ENCODE measurements at regions not wholly inside any gene's neighbourhood (a gene's known extent, or its start where the extent isn't known, plus 50 kb on each side); places are given as distances from the start of the nearest gene placed in this dataset.

GRCh38 chr3:99482191-99482590 is 156.2 kb upstream of the COL8A1 start:
- no peak overlapping the region for H3K27ac ChIP-seq (ENCODE audit: insufficient read depth, low read depth, low read length, poor library complexity, severe bottlenecking)
- no peaks in the 10 kb centered on the region for H3K4me1 ChIP-seq (ENCODE audit: control insufficient read depth, insufficient read depth, low read length)
- no peak overlapping the region for H3K4me3 ChIP-seq (ENCODE audit: insufficient read depth, low read depth, low read length)
- no peaks in the 10 kb centered on the region for H3K36me3 ChIP-seq (ENCODE audit: control insufficient read depth, insufficient read depth, low read length)
- H3K9me3 ChIP-seq (ENCODE audit: control insufficient read depth, low read length) = no peaks in the 10 kb centered on the region
- WGBS, 2 experiments = 100% methylated on average over 1 of the region's 1 CpG; no CpG with 5 or more reads in 1 of the 2 experiments
- H3K27me3 ChIP-seq (ENCODE audit: control insufficient read depth, insufficient read depth, low read length, poor library complexity, severe bottlenecking) = no peaks in the 10 kb centered on the region

GRCh38 chr3:99481561-99481960 is 156.8 kb upstream of the COL8A1 start:
- Histone ChIP-seq H3K9me3 (ENCODE audit: control insufficient read depth, low read length) (no peaks in the 10 kb centered on the region), H3K4me1 (ENCODE audit: control insufficient read depth, insufficient read depth, low read length) (no peaks in the 10 kb centered on the region), H3K27me3 (ENCODE audit: control insufficient read depth, insufficient read depth, low read length, poor library complexity, severe bottlenecking) (no peaks in the 10 kb centered on the region), H3K27ac (ENCODE audit: insufficient read depth, low read depth, low read length, poor library complexity, severe bottlenecking) (no peak overlapping the region), H3K4me3 (ENCODE audit: insufficient read depth, low read depth, low read length) (no peak overlapping the region), H3K36me3 (ENCODE audit: control insufficient read depth, insufficient read depth, low read length) (no peaks in the 10 kb centered on the region)
- 90 to 92% methylated on average over 2 of the region's 2 CpGs for WGBS, 2 experiments

GRCh38 chr3:99479768-99480167 is 158.6 kb upstream of the COL8A1 start:
- WGBS, 2 experiments = 100% methylated on average over 1 to 2 of the region's 2 CpGs
- Histone ChIP-seq H3K27ac (ENCODE audit: insufficient read depth, low read depth, low read length, poor library complexity, severe bottlenecking) (no peak overlapping the region), H3K4me1 (ENCODE audit: control insufficient read depth, insufficient read depth, low read length) (no peaks in the 10 kb centered on the region), H3K4me3 (ENCODE audit: insufficient read depth, low read depth, low read length) (no peak overlapping the region), H3K36me3 (ENCODE audit: control insufficient read depth, insufficient read depth, low read length) (no peaks in the 10 kb centered on the region), H3K27me3 (ENCODE audit: control insufficient read depth, insufficient read depth, low read length, poor library complexity, severe bottlenecking) (no peaks in the 10 kb centered on the region), H3K9me3 (ENCODE audit: control insufficient read depth, low read length) (no peaks in the 10 kb centered on the region)

GRCh38 chr3:99477650-99478049 is 160.7 kb upstream of the COL8A1 start:
- Histone ChIP-seq H3K9me3 (ENCODE audit: control insufficient read depth, low read length) (no peaks in the 10 kb centered on the region), H3K4me1 (ENCODE audit: control insufficient read depth, insufficient read depth, low read length) (no peaks in the 10 kb centered on the region), H3K27me3 (ENCODE audit: control insufficient read depth, insufficient read depth, low read length, poor library complexity, severe bottlenecking) (no peaks in the 10 kb centered on the region), H3K27ac (ENCODE audit: insufficient read depth, low read depth, low read length, poor library complexity, severe bottlenecking) (no peak overlapping the region), H3K36me3 (ENCODE audit: control insufficient read depth, insufficient read depth, low read length) (no peaks in the 10 kb centered on the region), H3K4me3 (ENCODE audit: insufficient read depth, low read depth, low read length) (no peak overlapping the region)
- WGBS, 2 experiments = no CpG with 5 or more reads among the region's 1 CpG

DNA sequence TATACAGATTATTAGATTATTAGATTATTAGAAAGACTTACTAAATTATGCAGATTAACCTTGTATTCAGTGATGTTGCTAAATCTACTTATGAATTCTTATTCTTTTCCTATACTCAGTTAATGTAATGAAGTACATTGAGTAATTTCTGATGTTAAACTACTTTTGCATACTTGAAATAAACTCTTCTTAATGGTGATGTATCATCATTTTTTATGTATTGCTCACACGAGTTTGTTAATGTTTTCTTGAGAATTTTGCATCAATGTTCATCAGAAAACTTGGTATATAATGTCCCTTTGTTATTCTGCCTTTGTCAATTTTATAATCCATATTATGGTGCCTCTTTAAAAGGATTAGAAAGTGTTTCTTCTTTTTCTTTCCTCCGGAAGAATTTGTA is 163.2 kb upstream of the COL8A1 start:
- H3K27me3 ChIP-seq (ENCODE audit: control insufficient read depth, insufficient read depth, low read length, poor library complexity, severe bottlenecking) = no peaks in the 10 kb centered on the region
- no peak overlapping the region for H3K27ac ChIP-seq (ENCODE audit: insufficient read depth, low read depth, low read length, poor library complexity, severe bottlenecking)
- no peak overlapping the region for H3K4me3 ChIP-seq (ENCODE audit: insufficient read depth, low read depth, low read length)
- no peaks in the 10 kb centered on the region for H3K4me1 ChIP-seq (ENCODE audit: control insufficient read depth, insufficient read depth, low read length)
- no peaks in the 10 kb centered on the region for H3K36me3 ChIP-seq (ENCODE audit: control insufficient read depth, insufficient read depth, low read length)
- no peaks in the 10 kb centered on the region for H3K9me3 ChIP-seq (ENCODE audit: control insufficient read depth, low read length)
- WGBS, 2 experiments = 100% methylated on average over 1 of the region's 2 CpGs; no CpG with 5 or more reads in 1 of the 2 experiments

DNA sequence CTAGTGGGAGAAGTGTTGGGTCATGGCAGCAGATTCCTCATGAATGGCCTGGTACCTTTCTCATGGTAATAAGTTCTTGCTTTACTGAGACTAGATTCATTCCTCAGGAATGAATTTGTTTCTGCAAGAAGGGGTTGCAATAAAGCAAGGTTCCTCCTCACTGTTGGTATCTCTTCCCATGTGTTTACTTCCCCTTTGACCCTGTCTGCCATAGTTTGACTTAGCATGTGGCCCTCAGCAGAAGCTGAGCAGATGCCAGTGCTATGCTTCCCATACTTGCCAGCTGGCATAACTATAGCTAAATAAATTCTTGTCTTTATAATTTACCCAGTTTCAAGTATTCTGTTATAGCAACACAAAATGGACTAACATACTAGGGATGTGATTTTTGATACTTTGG is 163.6 kb upstream of the COL8A1 start:
- H3K36me3 ChIP-seq (ENCODE audit: control insufficient read depth, insufficient read depth, low read length) = no peaks in the 10 kb centered on the region
- H3K4me1 ChIP-seq (ENCODE audit: control insufficient read depth, insufficient read depth, low read length) = no peaks in the 10 kb centered on the region
- no peak overlapping the region for H3K27ac ChIP-seq (ENCODE audit: insufficient read depth, low read depth, low read length, poor library complexity, severe bottlenecking)

DNA sequence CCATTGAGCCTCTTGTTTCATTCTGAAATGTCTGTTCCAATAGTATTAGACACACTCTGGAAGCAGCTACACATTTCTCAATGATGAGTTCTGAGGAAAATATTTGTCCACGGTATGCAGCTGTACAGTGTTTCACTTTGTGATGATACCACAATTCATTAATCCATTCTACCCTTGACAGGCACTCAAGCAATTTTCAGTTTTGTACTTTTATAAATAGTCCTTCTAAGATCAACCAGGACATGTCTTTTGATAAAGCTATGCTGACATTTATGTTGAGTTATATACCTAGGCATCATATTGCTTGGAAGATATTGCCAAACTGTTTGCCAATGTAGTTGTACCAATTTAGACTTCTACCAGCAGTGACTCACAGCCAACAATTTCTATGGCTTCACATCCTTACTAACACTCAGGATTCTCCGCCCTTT is 165.1 kb upstream of the COL8A1 start:
- Histone ChIP-seq H3K4me3 (ENCODE audit: insufficient read depth, low read depth, low read length) (no peak overlapping the region), H3K4me1 (ENCODE audit: control insufficient read depth, insufficient read depth, low read length) (no peaks in the 10 kb centered on the region), H3K36me3 (ENCODE audit: control insufficient read depth, insufficient read depth, low read length) (no peaks in the 10 kb centered on the region), H3K27ac (ENCODE audit: insufficient read depth, low read depth, low read length, poor library complexity, severe bottlenecking) (no peak overlapping the region), H3K9me3 (ENCODE audit: control insufficient read depth, low read length) (no peaks in the 10 kb centered on the region), H3K27me3 (ENCODE audit: control insufficient read depth, insufficient read depth, low read length, poor library complexity, severe bottlenecking) (no peaks in the 10 kb centered on the region)
- WGBS, 2 experiments = 85 to 100% methylated on average over 1 of the region's 2 CpGs

More for the DNA sequence above, 163.6 kb upstream of the COL8A1 start:
- Histone ChIP-seq H3K9me3 (ENCODE audit: control insufficient read depth, low read length) (no peaks in the 10 kb centered on the region), H3K27me3 (ENCODE audit: control insufficient read depth, insufficient read depth, low read length, poor library complexity, severe bottlenecking) (no peaks in the 10 kb centered on the region), H3K4me3 (ENCODE audit: insufficient read depth, low read depth, low read length) (no peak overlapping the region)

GRCh38 chr3:99472385-99472784 is 166.0 kb upstream of the COL8A1 start:
- H3K36me3 ChIP-seq (ENCODE audit: control insufficient read depth, insufficient read depth, low read length) = no peaks in the 10 kb centered on the region
- H3K4me3 ChIP-seq (ENCODE audit: insufficient read depth, low read depth, low read length) = no peak overlapping the region
- H3K27ac ChIP-seq (ENCODE audit: insufficient read depth, low read depth, low read length, poor library complexity, severe bottlenecking) = no peak overlapping the region
- no peaks in the 10 kb centered on the region for H3K4me1 ChIP-seq (ENCODE audit: control insufficient read depth, insufficient read depth, low read length)
- WGBS, 2 experiments = 85 to 93% methylated on average over 3 of the region's 3 CpGs
- H3K27me3 ChIP-seq (ENCODE audit: control insufficient read depth, insufficient read depth, low read length, poor library complexity, severe bottlenecking) = no peaks in the 10 kb centered on the region
- H3K9me3 ChIP-seq (ENCODE audit: control insufficient read depth, low read length) = no peaks in the 10 kb centered on the region

DNA sequence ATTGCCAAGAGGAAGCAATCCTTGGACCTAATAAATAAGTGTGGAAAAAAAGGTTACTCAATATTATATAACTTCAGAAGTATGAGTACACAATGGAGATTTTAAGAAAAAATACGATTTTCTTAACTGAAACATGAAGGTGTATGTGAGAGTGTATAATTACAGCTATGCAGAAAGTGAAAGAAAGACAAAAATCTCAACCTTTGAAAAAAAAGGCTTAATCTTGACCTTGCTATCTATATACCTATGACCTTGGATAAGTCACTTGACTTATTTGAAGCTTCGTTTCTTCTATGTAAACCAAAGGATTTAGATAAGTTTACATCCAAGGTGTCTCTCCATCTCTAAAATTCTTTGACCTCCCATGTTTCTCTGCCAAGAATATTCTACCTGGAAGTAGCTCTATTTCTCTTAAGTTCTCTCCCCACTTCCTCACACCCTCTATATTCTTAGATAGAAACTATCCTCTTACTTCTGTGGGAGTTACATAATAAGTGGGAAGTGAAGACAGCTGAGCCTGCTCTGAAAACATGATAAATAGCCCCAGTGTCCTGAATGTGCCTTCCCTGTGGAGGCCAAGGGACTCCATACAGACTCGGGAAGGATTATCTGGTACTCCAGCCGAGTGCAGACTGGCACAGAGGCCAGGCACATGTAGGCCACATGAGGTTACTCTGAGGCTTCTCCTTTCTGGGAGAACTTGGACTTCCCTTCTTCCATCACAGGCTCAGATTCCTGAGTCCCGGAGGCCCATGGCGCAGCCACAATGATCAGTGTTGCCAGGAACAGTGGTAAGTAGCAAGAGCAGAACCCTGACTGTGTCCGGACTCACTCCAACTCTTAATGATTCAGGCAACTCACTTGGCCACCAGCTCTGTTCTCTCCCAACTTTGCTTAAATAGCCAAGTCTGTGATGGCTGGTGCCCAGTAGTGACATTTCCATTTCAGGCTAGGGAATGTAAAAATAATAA is 166.8 kb upstream of the COL8A1 start:
- no peaks in the 10 kb centered on the region for H3K27me3 ChIP-seq (ENCODE audit: control insufficient read depth, insufficient read depth, low read length, poor library complexity, severe bottlenecking)
- 91% methylated on average over 7 of the region's 7 CpGs for WGBS, 2 experiments

DNA sequence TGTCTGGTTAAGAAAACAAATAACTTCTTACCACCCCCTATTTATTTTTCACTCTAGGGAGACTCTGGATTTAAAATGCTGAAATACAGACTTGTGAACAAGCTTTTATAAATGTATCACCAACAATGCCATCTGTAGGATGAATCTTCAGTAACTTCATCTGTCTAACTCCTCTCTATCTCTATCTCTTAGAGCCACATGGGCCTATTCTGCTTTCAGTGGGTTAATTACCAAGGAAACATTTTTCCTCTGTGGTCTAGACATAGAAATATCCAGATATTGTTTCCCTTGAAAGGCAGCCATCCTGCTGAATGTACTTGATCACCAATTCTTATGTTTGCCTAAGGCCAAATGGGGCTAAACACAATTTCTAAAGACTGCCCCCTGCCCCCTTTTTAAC is 167.6 kb upstream of the COL8A1 start:
- no peak overlapping the region for H3K4me3 ChIP-seq (ENCODE audit: insufficient read depth, low read depth, low read length)
- no peaks in the 10 kb centered on the region for H3K27me3 ChIP-seq (ENCODE audit: control insufficient read depth, insufficient read depth, low read length, poor library complexity, severe bottlenecking)
- H3K27ac ChIP-seq (ENCODE audit: insufficient read depth, low read depth, low read length, poor library complexity, severe bottlenecking) = no peak overlapping the region
- H3K4me1 ChIP-seq (ENCODE audit: control insufficient read depth, insufficient read depth, low read length) = no peaks in the 10 kb centered on the region
- H3K36me3 ChIP-seq (ENCODE audit: control insufficient read depth, insufficient read depth, low read length) = no peaks in the 10 kb centered on the region
- H3K9me3 ChIP-seq (ENCODE audit: control insufficient read depth, low read length) = no peaks in the 10 kb centered on the region

More for the DNA sequence above, 166.8 kb upstream of the COL8A1 start:
- no peaks in the 10 kb centered on the region for H3K9me3 ChIP-seq (ENCODE audit: control insufficient read depth, low read length)
- no peak overlapping the region for H3K27ac ChIP-seq (ENCODE audit: insufficient read depth, low read depth, low read length, poor library complexity, severe bottlenecking)
- H3K36me3 ChIP-seq (ENCODE audit: control insufficient read depth, insufficient read depth, low read length) = no peaks in the 10 kb centered on the region
- H3K4me3 ChIP-seq (ENCODE audit: insufficient read depth, low read depth, low read length) = no peak overlapping the region
- no peaks in the 10 kb centered on the region for H3K4me1 ChIP-seq (ENCODE audit: control insufficient read depth, insufficient read depth, low read length)
